Sigmoid colon (tissue), 3 donors: ENCODE measurements at regions not wholly inside any gene's neighbourhood (a gene's known extent, or its start where the extent isn't known, plus 50 kb on each side); places are given as distances from the start of the nearest gene placed in this dataset.

ENCODE experiments used
- CTCF ChIP-seq, 4 experiments: fragments of 450-650 bp in 3 of 4; fragments of 200-600 bp in 1 of 4; IDR thresholded peaks; one replicate each; pipeline ENCODE4 v1.5.1; 2016 to 2019; ENCODE audit warnings: antibody characterized with exemption in 4 of 4, mild to moderate bottlenecking in 3 of 4, moderate library complexity in 2 of 4
- POLR2A ChIP-seq, 2 donors: fragments of 450-650 bp; IDR thresholded peaks; one replicate each; pipeline ENCODE4 v1.6.1; 2016; ENCODE audit warnings: antibody characterized with exemption in 2 of 2, mild to moderate bottlenecking in 2 of 2, moderate library complexity in 2 of 2

- TF ChIP-seq CTCF (IDR thresholded peaks at IDR 0.05) (no peak), POLR2A (IDR thresholded peaks at IDR 0.05) (no peak)
Observed at GRCh38 chr2:181787310-181788048, 104.1 kb upstream of the ITPRID2 start.
